H4 (cell line): ENCODE measurements at regions not wholly inside any gene's neighbourhood (a gene's known extent, or its start where the extent isn't known, plus 50 kb on each side); places are given as distances from the start of the nearest gene placed in this dataset.
A peak's percentile ranks its signal among the peaks of the same experiment; 100 is the strongest.

ENCODE experiments used
- DNase-seq: peaks from one replicate; pipeline ENCODE4 v3.0.0-alpha.2; 2015; ENCODE audit warnings: low spot score

DNA sequence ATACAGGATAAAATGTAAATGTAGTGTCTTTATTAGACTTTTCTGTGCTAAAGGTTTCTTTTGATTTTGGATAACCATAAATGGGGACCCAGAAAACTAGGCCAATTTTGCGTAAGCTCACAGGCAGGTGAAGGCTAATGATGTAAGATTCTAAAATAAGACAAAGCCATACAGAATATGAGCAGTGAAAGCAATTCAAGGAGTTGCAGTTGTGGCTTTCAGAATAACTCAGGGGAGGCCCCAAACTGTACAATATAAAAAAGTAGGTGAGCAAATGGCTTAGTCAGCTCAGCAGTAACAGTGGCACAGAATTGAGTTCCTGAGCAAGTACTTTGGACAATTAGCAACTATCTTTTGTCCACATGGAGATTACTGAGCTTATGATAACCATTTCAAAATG lies 81.7 kb upstream of the NRP1 start:
- DNase-seq, result no peak

DNA sequence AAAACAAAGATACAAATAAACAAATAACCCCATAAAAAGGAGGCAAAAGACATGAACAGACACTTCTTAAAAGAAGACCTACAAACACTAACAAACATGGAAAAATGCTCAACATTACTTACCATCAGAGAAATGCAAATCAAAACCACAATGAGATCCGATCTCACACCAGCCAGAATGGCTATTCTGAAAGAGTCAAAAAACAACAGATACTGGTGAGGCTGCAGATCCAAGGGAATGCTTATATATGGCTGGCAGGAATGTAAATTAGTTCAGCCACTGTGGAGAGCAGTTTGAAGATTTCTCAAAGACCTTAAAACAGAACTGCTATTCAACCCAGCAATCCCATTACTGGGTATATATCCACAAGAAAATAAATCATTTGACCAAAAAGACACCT lies 80.4 kb upstream of the NRP1 start:
- DNase-seq, result no peak

DNA sequence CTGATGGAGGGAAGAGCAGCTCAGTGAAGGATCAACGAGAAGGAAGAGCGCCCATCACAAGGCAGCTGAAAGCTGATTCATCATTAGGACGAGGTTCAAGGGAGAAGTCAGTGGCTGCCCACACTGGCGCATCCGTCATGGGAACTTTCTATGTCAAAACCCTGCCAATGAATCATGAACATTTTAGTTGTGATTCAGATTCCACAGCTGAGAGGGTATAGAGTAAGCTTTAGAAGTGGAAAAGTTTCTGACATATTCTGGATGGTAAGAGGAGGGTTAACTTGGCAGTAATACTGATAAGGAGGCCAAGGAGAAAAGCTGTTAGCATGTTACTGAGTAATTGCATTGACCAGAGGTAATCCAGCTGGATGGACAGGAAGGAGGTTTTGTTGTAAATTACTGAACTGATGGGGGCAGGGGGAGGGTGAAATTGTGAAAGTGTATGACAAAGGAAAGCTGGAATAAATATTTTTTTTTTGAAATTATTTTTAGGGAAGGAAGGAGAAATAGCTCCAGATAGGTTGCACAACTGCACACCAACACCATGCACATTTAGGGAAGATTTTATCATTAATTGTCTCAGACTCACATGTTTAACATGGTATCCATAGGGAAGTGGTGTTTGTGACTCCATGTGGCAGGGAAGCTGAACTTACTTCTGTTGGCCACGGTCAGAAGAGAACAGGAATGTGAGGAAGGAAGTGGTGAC lies 78.3 kb upstream of the NRP1 start:
- peak; percentile 16 for DNase-seq

DNA sequence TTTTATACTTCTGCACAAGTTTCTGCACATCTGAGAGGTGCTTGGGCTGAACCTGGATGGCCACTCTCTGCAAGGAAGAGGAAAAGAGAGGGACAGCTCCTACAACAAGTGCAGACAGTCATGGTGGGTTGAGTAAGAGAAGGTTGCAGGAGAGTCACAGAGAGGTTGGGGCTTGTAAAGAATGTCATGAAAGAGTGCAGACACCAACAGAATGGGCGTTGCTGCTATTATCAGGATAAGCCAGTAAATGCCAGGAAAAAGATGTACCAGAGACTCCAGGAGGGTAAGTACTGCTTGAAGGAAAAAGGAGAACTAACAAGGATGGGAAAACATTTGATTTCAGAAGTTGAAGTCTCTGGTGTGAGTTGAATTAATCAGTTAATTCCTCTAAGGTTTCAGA lies 77.8 kb upstream of the NRP1 start:
- DNase-seq, result no peak

DNA sequence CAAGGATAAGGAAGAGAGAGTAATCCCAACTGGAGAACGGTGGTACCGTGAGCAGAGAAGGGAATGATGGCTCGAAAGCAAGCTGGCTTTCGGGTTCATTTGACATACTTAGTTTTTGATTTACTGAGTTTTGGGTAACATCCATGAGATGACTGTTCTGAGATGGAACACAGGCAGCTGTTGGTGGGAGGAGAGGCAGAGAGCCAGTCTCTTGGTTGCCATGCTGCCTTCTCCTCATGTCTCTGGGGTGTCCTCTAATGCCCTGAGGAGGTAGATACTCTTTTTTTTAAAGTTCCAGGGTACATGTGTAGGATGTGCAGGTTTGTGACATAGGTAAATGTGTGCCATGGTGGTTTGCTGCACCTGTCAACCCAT lies 76.4 kb upstream of the NRP1 start:
- DNase-seq, result no peak

DNA sequence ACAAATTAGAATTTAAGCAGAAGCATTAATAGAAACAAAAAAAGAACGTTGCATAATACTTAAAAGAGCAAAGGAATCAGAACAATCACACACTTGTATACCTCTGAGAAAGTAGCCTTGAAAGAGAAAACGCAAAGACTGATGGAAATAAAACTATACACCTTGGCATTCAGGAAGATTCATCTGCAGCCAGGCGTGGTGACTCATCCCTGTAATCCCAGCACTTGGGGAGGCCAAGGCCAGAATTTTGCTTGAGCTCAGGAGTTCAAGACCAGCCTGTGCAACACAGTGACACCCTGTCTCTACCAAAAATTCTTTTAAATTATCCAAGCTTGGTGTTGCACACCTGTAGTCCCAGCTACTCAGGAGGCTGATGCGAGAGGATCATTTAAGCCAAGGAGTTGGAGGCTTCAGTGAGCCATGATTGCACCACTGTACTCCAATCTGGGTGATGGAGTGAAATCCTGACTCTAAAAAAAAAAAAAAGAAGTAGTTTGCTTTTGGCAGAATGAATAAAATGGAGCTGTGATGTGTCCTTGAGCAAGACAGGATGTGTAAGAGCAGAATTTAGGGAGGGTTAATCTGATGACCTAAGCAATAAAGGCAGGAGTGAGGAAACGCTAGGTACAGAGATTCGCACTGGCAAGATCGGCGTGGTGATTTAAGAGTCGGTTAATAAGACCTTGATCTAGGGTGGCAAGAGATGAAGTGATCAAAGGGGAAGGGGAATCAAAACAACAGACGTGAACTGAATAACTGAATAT lies 75.8 kb upstream of the NRP1 start:
- DNase-seq, result no peak

DNA sequence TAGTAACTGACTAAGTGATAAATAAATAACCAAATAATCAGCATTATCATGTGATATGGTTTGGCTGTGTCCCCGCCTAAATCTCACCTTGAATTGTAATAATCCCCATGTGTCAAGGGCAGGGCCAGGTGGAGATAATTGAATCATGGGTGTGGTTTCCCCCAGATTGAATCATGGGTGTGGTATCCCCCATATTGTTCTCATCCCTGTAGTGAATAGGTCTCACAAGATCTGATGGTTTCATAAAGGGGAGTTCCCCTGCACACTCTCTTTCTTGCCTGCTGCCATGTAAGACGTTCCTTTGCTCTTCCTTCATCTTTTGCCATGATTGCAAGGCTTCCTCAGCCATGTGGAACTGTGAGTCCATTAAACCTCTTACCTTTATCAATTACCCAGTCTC lies 72.1 kb upstream of the NRP1 start:
- no peak for DNase-seq

DNA sequence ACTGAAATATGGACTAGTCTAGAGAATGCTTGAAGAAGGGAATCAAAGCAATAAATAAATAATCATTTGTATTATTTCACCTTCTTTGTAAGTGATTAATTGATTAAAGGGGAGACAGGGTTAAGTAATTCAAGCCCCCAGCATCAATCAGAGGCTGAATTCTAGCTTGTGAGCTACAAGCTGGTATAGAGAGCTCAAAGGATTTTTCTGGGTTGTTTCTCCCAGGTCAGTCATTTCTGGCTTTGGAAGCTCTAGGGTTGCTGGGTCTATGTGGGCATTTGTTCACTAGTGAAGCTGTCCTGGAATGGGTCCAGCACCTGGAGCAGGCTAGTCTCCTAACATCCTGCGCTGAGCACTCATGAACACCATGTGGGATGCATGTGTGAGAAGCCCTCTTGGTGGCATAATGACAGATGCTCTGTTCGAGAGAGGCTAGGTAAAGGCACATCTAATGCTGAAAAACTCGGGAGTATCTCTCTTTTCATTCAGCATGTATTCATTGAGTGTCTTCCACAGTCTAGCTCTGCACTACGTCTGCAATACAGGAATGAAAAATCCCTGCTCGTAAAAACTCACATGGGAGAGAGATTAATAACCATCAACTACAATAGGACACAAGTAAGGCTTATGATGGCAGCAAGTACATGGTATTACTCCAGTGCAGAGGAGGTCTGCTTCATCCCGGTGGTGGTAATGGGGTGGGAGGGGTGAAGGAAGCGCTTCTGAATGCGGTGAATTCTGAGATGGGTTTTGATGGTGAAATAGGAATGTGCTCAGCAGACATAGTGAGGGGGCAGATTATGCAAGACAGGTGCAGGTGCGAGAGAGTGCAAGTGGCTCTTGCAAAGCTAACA lies 68.0 kb upstream of the NRP1 start:
- no peak for DNase-seq

DNA sequence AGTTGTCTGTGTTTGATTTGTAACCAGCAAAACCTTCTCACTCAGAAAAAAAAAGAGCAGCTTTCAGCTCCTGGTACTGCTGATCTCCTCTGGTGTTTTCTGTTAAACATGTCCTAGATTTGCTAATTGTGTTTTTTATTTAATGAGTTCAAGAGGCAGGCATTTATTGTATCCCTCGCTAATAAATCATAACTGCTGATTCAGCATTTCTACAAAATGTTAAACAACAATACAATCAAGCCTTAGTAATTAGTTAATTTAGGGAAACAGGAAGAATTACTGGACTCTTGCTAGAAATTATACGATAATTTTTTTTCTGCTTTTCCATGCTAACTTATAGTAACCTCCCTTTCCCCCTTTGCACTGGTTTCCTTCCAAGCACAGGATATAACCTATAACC lies 66.8 kb upstream of the NRP1 start:
- no peak for DNase-seq

DNA sequence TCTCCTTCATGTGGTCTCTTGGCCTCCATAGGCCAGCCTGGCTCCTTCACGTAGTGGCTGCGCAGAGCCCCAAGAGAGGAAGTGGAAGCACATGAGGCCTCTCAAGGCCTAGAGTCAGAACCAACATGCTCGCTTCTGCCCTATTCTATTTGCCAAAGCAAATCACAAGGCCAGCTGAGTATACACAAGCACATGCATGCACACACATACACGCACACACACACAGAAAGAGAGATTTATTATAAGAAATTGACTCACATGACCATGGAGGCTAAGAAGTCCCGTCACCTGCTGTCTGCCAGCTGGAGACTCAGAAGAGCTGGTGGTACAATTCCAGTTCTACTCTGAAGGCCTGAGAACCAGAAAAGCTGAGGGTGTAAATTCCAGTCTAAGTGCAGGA lies 64.3 kb upstream of the NRP1 start:
- DNase-seq, result no peak

DNA sequence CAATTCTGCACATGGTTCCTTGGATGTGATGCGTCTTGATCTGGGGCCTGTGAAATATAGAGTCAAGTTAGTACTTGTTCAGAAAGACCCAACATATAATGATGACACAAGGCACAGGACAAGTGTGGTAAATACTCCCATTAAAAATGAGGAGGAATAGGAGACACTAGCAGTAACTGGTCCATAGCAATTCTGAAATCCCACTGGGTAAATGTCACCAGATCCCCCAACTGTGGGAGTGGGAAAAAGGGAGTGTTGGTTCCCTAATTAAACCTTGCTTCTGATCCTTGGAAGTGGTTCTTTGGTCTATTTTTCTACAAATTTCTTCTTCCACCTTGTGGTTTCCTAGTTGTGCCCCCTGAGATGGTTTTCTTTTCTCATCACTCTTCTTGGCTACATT lies 62.5 kb upstream of the NRP1 start:
- no peak for DNase-seq

DNA sequence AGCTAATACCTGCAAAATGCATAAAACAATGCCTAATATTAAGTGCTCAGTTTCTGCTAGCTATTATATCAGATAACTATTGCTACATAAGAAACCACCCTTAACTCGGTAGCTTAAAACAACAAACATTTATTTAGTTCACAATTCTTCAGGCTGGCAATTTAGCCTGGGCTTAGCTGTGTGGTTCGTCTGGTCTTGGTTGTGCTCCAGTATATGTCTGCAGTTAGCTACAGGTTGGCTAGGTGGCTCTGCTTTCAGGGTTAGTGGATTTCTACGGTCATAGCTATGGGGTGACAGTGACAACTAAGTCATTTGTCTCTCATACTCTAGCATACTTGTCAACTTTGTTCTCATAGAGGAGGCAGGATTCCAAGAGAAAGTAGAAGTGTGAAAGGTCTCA lies 61.8 kb upstream of the NRP1 start:
- no peak for DNase-seq

DNA sequence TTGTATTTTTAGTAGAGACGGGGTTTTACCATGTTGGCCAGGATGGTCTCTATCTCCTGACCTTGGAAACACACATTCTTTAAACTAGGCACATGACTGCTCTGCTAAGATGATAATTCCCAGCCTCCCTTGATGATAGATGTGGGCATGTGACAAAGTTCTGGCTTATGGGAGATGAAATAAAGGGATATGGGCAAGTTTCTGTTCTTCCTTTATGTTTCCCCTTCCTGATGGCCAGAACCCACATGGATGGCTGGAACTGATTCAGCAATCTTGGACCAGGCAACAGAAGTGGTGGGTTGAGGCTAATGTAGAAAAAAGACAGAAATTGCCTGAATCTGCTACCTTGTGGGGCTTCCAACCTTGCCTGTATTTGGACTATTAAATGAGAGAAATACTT lies 60.7 kb upstream of the NRP1 start:
- DNase-seq, result no peak

DNA sequence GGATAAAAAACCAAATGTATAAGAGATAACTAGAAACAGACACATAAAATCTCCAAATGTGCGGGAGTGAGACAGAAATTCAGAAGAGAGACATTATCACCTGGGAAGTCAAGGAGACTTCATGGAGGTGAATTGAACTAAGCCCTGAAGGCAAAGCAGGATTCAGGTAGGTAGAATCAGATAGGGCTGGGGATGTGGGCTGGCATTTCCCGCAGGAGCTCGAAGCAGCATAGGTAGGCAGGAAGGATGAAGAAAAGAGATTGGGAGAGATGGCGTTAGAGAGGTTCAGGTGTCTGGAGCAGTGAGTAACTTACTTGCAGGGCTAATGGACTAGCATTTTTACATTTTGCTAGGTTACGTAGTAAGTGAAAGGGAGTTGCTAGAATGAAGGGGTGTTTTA lies 58.2 kb upstream of the NRP1 start:
- no peak for DNase-seq

DNA sequence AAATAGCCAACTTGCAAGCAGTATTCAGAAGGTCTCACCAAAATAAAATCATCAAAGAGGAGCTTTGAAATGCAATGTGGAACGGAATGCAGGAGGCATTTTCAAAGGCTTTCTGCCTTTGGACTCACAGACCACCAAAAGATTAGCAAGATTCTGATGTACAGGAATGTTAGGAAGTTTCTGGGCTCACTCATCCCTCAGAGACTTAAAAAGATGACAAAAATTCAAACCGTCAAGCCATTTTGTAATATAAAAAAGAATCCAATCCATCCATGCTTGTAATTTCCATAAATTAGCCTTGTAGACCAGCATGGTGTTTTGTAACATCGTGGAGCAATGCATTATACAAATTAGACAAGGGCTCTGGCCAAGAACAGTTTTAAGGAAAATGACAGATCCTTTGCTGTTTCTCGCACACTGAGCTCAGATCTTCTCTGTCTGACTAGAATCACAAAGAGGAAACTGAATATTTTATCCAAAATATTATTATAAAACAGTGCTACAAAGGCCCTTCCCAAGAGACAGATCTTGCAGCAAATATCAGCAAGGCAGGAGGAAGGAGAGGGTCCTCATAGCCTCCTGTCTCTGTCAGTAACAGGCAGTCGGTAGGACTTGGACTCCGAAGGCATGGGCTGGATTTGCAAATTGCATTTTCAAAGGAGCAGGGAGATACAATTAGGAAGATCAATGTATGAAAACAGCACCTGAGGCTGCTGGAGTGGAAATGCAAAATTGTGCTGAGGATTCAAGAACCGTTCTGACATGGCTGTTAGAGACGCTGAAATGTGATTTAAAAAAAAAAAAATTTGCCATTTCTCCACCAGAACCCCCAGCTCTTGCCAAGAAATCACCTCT lies 57.4 kb upstream of the NRP1 start:
- DNase-seq, result no peak

DNA sequence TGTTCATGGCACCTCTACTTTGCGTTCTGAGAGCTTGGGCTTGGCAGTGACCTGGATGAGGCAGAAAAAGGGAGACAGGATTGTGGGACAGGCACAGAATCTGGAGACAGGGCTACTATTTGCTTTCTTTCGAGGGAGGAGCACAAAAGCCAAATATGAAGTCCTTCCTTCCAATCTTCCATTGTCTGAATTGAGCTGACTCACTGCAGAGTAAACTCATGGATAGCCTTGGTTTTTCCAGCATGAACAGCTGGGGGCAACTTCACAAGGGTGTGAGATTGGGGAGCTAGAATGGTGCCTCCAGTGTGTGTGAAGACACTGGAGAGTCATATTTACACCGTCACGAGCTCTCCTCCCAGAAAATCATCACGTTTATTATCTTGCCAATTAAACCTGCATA lies 55.6 kb upstream of the NRP1 start:
- no peak for DNase-seq

DNA sequence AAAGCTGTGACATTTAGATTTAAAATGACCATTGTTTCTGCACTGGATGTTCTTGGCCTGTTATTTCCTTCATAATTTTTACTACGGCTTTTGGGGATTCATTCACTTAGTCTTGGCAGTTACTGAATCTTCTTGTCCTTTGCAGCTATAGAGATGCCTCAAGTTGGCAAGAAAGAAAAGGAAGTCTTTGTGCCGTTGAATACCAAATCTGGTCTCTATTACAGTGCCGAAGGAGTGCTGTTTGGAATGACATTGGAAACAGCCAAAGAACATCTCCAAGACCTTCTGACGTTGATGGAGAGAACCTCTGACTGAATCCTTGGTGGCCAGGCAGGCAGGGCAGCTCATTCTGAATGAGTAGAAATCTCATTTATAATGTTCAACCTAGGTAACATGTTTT lies 54.3 kb upstream of the NRP1 start:
- DNase-seq, result no peak

DNA sequence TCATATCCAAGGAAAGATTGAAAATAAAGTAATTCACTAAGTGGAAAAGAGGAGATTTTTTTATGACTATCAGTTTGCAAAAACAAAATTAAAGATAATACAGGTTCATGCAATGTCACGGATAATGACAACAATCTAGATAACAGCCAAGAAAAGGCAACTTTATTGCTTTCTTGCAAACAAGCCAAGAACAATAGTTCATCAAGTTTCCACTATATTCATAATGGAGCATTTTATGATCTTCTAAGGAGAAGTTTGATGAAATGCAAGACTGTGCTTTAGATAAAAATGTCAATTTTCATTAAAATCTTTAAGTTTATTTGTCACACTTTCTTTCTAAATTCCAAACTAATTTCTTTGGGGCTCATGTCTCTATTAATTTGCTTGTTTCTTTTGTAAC lies 53.9 kb upstream of the NRP1 start:
- DNase-seq, result no peak

DNA sequence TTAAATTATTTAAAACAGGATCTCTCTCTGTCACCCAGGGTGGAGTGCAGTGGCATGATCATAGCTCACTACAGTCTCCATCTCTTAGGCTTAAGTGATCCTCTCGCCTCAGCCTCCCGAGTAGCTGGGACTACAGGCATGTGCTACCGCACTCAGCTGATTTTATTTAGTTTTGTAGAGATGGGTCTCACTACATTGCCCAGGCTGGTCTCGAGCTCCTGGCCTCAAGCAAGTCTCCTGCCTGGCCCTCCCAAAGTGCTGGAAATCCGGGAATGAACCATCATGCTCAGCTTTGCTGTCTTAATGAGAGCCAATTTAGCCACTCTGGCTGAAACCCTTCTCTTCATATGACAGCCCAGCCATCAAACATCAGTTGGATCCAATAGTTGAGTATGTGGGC lies 53.3 kb upstream of the NRP1 start:
- DNase-seq, result no peak

DNA sequence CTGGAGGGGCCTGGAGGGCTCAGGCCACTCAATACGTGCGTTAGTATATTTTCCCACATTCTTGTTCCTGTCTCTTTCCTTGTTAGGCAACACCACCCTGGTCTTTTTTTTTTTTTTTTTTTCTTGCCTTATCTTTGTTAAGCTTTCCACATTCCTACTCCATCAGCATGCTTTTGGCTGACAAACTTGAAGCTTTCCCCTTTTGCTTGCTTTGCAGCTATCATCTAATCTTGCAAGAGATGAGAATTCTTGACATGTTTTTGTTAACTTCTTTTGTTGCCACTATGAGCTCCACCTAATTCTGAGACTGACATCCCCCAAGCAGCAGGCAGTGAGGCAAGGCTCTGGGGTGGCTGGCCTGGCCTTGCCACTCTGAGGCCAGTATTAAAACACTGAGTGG lies 52.5 kb upstream of the NRP1 start:
- no peak for DNase-seq

DNA sequence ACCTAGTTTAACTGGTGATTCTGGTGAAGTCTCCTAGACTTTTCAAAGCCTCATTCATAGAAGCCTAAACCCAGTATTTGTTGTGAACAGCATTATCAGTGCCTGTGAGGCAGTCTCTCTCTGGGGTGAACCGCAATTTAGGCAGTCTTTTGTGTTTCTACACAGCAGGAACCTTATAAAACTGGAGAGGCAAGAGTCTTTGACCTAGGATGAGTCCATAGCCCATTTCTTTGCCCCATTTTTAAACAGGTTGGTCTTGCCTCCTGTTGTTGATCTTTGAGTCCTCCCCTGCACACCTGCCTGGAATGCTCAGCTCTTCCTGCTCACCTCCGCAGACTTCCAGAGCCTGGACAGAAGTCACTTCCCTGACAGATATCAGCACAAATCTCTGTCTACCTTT lies 51.2 kb upstream of the NRP1 start:
- DNase-seq, result no peak

DNA sequence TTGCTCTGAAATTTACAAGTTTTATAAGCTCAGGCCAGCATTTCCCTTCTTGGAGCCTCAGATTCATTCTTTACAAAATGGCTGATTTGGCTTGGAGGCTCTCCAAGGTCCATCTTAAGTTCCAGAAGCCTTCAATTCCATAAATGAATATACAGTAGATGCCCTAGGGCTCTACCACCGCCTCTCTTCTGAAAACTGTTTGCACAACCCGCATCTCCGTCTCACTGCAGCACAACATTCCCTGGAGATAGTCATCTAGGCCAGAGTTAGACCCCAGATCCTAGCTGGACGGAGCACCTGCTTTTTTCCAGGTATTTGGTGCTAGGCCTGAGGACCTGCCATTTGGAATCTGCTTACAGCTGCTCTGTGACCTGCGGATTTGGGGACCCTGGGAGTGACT lies 50.5 kb upstream of the NRP1 start:
- no peak for DNase-seq
